SK-N-SH (cell line): ENCODE measurements at regions not wholly inside any gene's neighbourhood (a gene's known extent, or its start where the extent isn't known, plus 50 kb on each side); places are given as distances from the start of the nearest gene placed in this dataset.

Source experiments
- CTCF ChIA-PET: fragments of 300-600, 350-600 bp; formaldehyde crosslinking; extraction: SDS; loops from one replicate; lab custom pipeline; 2021; lab: Yijun Ruan, JAX
- POLR2A ChIA-PET: fragments of 350-600 bp; sonication (Branson Sonifier 250); formaldehyde crosslinking; extraction: SDS; loops from one replicate; lab custom pipeline; 2020; ENCODE audit warnings: antibody characterized with exemption, inconsistent platforms; lab: Yijun Ruan, JAX
- DNase-seq: peaks from one replicate; pipeline ENCODE4 v3.0.0; 2012
- H2AFZ ChIP-seq: fragments of 200-600 bp; sonication (generic); 2 replicates; pipeline ENCODE4 v1.8.1; 2016; ENCODE audit warnings: antibody characterized with exemption, mild to moderate bottlenecking, low read depth
- H3F3A ChIP-seq: fragments of 200-600 bp; sonication (generic); replicated peaks from 2 replicates; pipeline ENCODE3; 2016; ENCODE audit warnings: antibody characterized with exemption, mild to moderate bottlenecking; ENCODE audit not compliant: insufficient read depth
- H3K27ac ChIP-seq, 2 experiments: fragments of 200-500 bp in 1 of 2; fragments of 200-600 bp in 1 of 2; sonication (Bioruptor generic) in 1 of 2; sonication (generic), shearing (Covaris generic) in 1 of 2; 2 replicates each; pipeline versions ENCODE4 v1.5.1 to v1.6.1; 2014 to 2016; ENCODE audit warnings: low read depth in 2 of 2, inconsistent platforms in 1 of 2, low read length in 1 of 2, mild to moderate bottlenecking in 1 of 2, mixed read lengths in 1 of 2
- H3K27me3 ChIP-seq: fragments of 200-600 bp; sonication (generic), shearing (Covaris generic); 2 replicates; pipeline ENCODE4 v1.6.1; 2016; ENCODE audit warnings: mixed run types; ENCODE audit not compliant: insufficient read depth
- H3K36me3 ChIP-seq, 2 experiments: fragments of 200-500 bp in 1 of 2; fragments of 200-600 bp in 1 of 2; sonication (Bioruptor generic) in 1 of 2; sonication (generic) in 1 of 2; replicated peaks in 1 of 2; 2 replicates each; pipeline versions ENCODE3 to v1.5.1; 2014 to 2016; ENCODE audit warnings: low read length in 1 of 2, mild to moderate bottlenecking in 1 of 2; ENCODE audit not compliant: insufficient read depth in 2 of 2, control insufficient read depth in 1 of 2
- H3K4me1 ChIP-seq, 2 experiments: fragments of 200-500 bp in 1 of 2; fragments of 200-600 bp in 1 of 2; sonication (Bioruptor generic) in 1 of 2; sonication (generic), shearing (Covaris generic) in 1 of 2; 2 replicates each; pipeline versions ENCODE4 v1.5.1 to v1.6.1; 2014 to 2016; ENCODE audit warnings: low read depth in 1 of 2, low read length in 1 of 2, mixed run types in 1 of 2; ENCODE audit not compliant: insufficient read depth in 2 of 2, control insufficient read depth in 1 of 2
- H3K4me2 ChIP-seq: fragments of 200-600 bp; sonication (generic), shearing (Covaris generic); 2 replicates; pipeline ENCODE4 v1.6.1; 2017; ENCODE audit warnings: mixed run types
- H3K4me3 ChIP-seq, 2 experiments: fragments of 200-500 bp in 1 of 2; fragments of 200-600 bp in 1 of 2; sonication (Bioruptor generic) in 1 of 2; sonication (generic), shearing (Covaris generic) in 1 of 2; 2 replicates each; pipeline versions ENCODE4 v1.5.1 to v1.8.1; 2014 to 2016; ENCODE audit warnings: low read depth in 2 of 2, inconsistent platforms in 1 of 2, low read length in 1 of 2, mild to moderate bottlenecking in 1 of 2, mixed read lengths in 1 of 2, moderate library complexity in 1 of 2
- H3K79me2 ChIP-seq: fragments of 200-600 bp; sonication (generic); 2 replicates; pipeline ENCODE4 v1.8.1; 2017; ENCODE audit warnings: mild to moderate bottlenecking; ENCODE audit not compliant: insufficient read depth
- H3K9ac ChIP-seq: fragments of 200-600 bp; sonication (generic); 2 replicates; pipeline ENCODE4 v1.6.1; 2017; ENCODE audit warnings: mixed run types
- H3K9me2 ChIP-seq: fragments of 200-600 bp; sonication (generic); 2 replicates; pipeline ENCODE4 v1.6.1; 2017; ENCODE audit warnings: mixed run types
- H3K9me3 ChIP-seq: fragments of 200-600 bp; sonication (generic); 2 replicates; pipeline ENCODE4 v1.6.1; 2017; ENCODE audit warnings: mixed run types, mild to moderate bottlenecking, moderate library complexity
- H4K20me1 ChIP-seq: fragments of 200-600 bp; sonication (generic); 2 replicates; pipeline ENCODE4 v1.6.1; 2017; ENCODE audit warnings: mild to moderate bottlenecking, mixed run types; ENCODE audit not compliant: insufficient read depth
- CHD2 ChIP-seq: fragments of 150-350 bp; IDR thresholded peaks from 2 replicates; pipeline ENCODE4 v1.6.1; 2018; ENCODE audit warnings: low read length; ENCODE audit not compliant: partially characterized antibody
- EP300 ChIP-seq, 2 experiments: IDR thresholded peaks; 2 replicates each; pipeline versions ENCODE4 v1.4.0 to v1.6.1; 2012; ENCODE audit warnings: borderline replicate concordance in 1 of 2, low read depth in 1 of 2, low read length in 1 of 2
- FOXJ3 ChIP-seq: sonication (generic); formaldehyde crosslinking; IDR thresholded peaks from 2 replicates; pipeline ENCODE4 v1.5.1; 2020; ENCODE audit warnings: mild to moderate bottlenecking, missing genetic modification reagents
- FOXM1 ChIP-seq: IDR thresholded peaks from 2 replicates; pipeline ENCODE4 v1.4.0; 2012; ENCODE audit warnings: low read depth, mild to moderate bottlenecking
- JUND ChIP-seq: IDR thresholded peaks from 2 replicates; pipeline ENCODE4 v1.4.0; 2012
- MEF2A ChIP-seq: IDR thresholded peaks from 2 replicates; pipeline ENCODE4 v1.4.0; 2012; ENCODE audit warnings: low read depth, borderline replicate concordance
- NFIC ChIP-seq: IDR thresholded peaks from 2 replicates; pipeline ENCODE4 v1.4.0; 2012; ENCODE audit warnings: borderline replicate concordance
- RAD21 ChIP-seq: IDR thresholded peaks from 2 replicates; pipeline ENCODE4 v1.6.1; 2012; ENCODE audit warnings: mild to moderate bottlenecking, low read length
- RCOR1 ChIP-seq: fragments of 150-350 bp; IDR thresholded peaks from 2 replicates; pipeline ENCODE4 v1.6.1; 2017; ENCODE audit warnings: antibody characterized with exemption, low read length
- RXRA ChIP-seq: IDR thresholded peaks from 2 replicates; pipeline ENCODE4 v1.4.0; 2012; ENCODE audit warnings: low read depth, mild to moderate bottlenecking, borderline replicate concordance
- SIN3A ChIP-seq: IDR thresholded peaks from 2 replicates; pipeline ENCODE4 v1.6.1; 2012; ENCODE audit warnings: low read depth, mild to moderate bottlenecking, low read length, moderate library complexity, borderline replicate concordance
- SMC3 ChIP-seq: IDR thresholded peaks from 2 replicates; pipeline ENCODE4 v1.6.1; 2012; ENCODE audit warnings: low read depth, low read length, improper control_type of control experiment
- TCF12 ChIP-seq: IDR thresholded peaks from 2 replicates; pipeline ENCODE4 v1.4.0; 2012
- TEAD4 ChIP-seq: IDR thresholded peaks from 2 replicates; pipeline ENCODE4 v1.4.0; 2012; ENCODE audit warnings: mild to moderate bottlenecking, borderline replicate concordance; ENCODE audit not compliant: insufficient read depth
- YY1 ChIP-seq: IDR thresholded peaks from 2 replicates; pipeline ENCODE4 v1.4.0; 2012; ENCODE audit warnings: low read depth, mild to moderate bottlenecking
- WGBS: methylation state at CpG from one replicate; pipeline ENCODE4 v1.1.6; 2017; ENCODE audit warnings: low lambda C conversion rate; 5-methylcytosine and 5-hydroxymethylcytosine counted together
- TF ChIP-seq, protein P1 (sequence below): fragments of 200-600 bp; sonication (generic); IDR thresholded peaks from 2 replicates; pipeline ENCODE4 v1.6.1; 2017; ENCODE audit warnings: antibody characterized with exemption, mild to moderate bottlenecking, moderate library complexity
- TF ChIP-seq, protein P2 (sequence below): IDR thresholded peaks from 2 replicates; pipeline ENCODE4 v1.4.0; 2012; ENCODE audit warnings: low read depth, borderline replicate concordance
- TF ChIP-seq, protein P3 (sequence below): IDR thresholded peaks from 2 replicates; pipeline ENCODE4; 2012
- TF ChIP-seq, protein P4 (sequence below): fragments of 150-350 bp; IDR thresholded peaks from 2 replicates; pipeline ENCODE4 v1.6.1; 2017; ENCODE audit warnings: antibody characterized with exemption, low read length, low read depth, borderline replicate concordance

DNA sequence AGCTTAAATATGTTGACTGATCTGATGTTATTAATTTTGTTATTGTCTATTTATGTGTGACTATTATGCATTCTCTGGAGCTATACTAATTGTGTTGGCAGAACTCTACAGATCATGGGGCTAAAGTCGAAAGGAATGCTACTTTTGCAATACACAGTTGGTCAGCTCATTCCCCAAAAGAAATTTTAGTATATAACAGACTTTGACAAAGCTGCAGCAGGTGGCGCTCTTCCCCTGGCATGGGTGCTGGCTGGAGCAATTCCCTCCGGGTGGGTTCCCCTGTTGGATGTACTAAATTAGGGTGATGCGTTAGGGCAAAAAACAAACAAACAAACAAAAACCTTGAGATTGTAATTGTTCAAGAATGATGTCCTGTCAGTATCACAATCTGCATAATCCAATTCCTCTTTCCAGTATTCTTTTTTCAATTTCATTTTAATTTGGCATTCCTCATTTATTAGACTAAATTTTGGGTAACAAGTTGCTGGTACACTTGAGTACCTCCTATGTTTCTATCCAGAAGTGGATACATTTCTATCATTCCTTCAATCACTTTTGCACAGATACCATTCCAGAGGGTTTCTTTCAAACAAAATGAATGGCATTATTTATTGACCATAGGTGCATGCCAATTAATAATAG lies 322.8 kb upstream of the EDNRB start:
- CTCF ChIA-PET: interaction anchor here (0.6 to 3.4 kb wide), 58 partner anchors 9 to 1182 kb away, joined by 3 to 40 read pairs (median 4); partner anchors contain the start of gene POU4F1
- no peaks in the 10 kb centered on the region for H4K20me1 ChIP-seq
- WGBS: 10% methylated on average over 4 of the region's 4 CpGs

DNA sequence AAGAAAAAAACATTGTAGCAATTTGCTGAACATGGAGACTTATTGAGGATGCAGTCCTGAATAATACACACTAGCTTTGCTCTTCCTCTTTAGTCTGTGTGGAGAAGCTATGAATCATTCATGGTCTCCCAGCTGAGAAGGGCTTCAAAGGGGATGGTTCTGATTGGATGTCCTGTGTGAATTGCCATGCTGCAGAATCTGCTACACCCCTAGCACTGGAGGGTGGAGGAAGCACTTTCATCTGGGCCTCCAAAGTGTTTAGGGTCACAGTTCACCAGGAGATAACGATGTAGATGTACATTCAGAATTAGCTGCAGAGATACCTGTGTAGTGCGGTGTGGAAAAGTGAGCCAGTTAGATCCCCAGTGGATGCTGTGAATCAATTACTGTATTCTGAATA lies 321.1 kb upstream of the EDNRB start:
- no peaks in the 10 kb centered on the region for H3K4me1 ChIP-seq
- H3K36me3 ChIP-seq: no peaks in the 10 kb centered on the region
- CTCF ChIA-PET: interaction anchor here (0.8 to 3.4 kb wide), 8 partner anchors 11 to 739 kb away, joined by 3 to 40 read pairs (median 8); no protein-coding TSS in a partner anchor
- H3K27ac ChIP-seq: no peak overlapping the region
- TF ChIP-seq RCOR1: no peak
- TF ChIP-seq MEF2A: no peak
- TF ChIP-seq, protein P1, sequence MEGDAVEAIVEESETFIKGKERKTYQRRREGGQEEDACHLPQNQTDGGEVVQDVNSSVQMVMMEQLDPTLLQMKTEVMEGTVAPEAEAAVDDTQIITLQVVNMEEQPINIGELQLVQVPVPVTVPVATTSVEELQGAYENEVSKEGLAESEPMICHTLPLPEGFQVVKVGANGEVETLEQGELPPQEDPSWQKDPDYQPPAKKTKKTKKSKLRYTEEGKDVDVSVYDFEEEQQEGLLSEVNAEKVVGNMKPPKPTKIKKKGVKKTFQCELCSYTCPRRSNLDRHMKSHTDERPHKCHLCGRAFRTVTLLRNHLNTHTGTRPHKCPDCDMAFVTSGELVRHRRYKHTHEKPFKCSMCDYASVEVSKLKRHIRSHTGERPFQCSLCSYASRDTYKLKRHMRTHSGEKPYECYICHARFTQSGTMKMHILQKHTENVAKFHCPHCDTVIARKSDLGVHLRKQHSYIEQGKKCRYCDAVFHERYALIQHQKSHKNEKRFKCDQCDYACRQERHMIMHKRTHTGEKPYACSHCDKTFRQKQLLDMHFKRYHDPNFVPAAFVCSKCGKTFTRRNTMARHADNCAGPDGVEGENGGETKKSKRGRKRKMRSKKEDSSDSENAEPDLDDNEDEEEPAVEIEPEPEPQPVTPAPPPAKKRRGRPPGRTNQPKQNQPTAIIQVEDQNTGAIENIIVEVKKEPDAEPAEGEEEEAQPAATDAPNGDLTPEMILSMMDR: no peak
- no peak for TF ChIP-seq JUND
- no peak for TF ChIP-seq CHD2
- TF ChIP-seq NFIC: no peak
- TF ChIP-seq FOXJ3 (CRISPR knock-in tag): no peak
- no peak for TF ChIP-seq TCF12
- no peak for TF ChIP-seq TEAD4
- no peak for TF ChIP-seq RXRA
- TF ChIP-seq YY1: no peak
- TF ChIP-seq, protein P2, sequence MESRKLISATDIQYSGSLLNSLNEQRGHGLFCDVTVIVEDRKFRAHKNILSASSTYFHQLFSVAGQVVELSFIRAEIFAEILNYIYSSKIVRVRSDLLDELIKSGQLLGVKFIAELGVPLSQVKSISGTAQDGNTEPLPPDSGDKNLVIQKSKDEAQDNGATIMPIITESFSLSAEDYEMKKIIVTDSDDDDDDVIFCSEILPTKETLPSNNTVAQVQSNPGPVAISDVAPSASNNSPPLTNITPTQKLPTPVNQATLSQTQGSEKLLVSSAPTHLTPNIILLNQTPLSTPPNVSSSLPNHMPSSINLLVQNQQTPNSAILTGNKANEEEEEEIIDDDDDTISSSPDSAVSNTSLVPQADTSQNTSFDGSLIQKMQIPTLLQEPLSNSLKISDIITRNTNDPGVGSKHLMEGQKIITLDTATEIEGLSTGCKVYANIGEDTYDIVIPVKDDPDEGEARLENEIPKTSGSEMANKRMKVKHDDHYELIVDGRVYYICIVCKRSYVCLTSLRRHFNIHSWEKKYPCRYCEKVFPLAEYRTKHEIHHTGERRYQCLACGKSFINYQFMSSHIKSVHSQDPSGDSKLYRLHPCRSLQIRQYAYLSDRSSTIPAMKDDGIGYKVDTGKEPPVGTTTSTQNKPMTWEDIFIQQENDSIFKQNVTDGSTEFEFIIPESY: no peak
- no peak overlapping the region for H3K4me2 ChIP-seq
- H3K9ac ChIP-seq: no peak overlapping the region
- DNase-seq: no peak
- no peak overlapping the region for H3K4me3 ChIP-seq
- no peaks in the 10 kb centered on the region for H3F3A ChIP-seq
- WGBS: 95% methylated on average over 2 of the region's 2 CpGs
- H3K79me2 ChIP-seq: no peaks in the 10 kb centered on the region
- no peak overlapping the region for H2AFZ ChIP-seq
- H3K9me2 ChIP-seq: no peaks in the 10 kb centered on the region
- no peaks in the 10 kb centered on the region for H3K27me3 ChIP-seq
- H3K9me3 ChIP-seq: no peaks in the 10 kb centered on the region
- POLR2A ChIA-PET: no interaction called here
- H4K20me1 ChIP-seq: no peaks in the 10 kb centered on the region

More for the DNA sequence above, 322.8 kb upstream of the EDNRB start:
- Histone ChIP-seq H3K27me3 (no peaks in the 10 kb centered on the region), H3K9me2 (no peaks in the 10 kb centered on the region), H3K9ac (no peak overlapping the region), H3K27ac (no peak overlapping the region), H3K79me2 (no peaks in the 10 kb centered on the region), H3K4me1 (no peaks in the 10 kb centered on the region), H3K36me3 (no peaks in the 10 kb centered on the region), H3F3A (no peaks in the 10 kb centered on the region), H3K9me3 (no peaks in the 10 kb centered on the region)
- DNase-seq: peak; percentile 49
- TF ChIP-seq SMC3 (peak; percentile 76), FOXM1 (no peak), SIN3A (no peak), NFIC (no peak), RAD21 (peak; percentile 93), EP300 (IDR thresholded peaks at IDR 0.05; ENCODE audit: borderline replicate concordance in 1 of 2, low read depth in 1 of 2, low read length in 1 of 2) (no peak)
- TF ChIP-seq, protein P3, sequence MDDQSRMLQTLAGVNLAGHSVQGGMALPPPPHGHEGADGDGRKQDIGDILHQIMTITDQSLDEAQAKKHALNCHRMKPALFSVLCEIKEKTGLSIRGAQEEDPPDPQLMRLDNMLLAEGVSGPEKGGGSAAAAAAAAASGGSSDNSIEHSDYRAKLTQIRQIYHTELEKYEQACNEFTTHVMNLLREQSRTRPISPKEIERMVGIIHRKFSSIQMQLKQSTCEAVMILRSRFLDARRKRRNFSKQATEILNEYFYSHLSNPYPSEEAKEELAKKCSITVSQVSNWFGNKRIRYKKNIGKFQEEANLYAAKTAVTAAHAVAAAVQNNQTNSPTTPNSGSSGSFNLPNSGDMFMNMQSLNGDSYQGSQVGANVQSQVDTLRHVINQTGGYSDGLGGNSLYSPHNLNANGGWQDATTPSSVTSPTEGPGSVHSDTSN: no peak
- TF ChIP-seq, protein P4, sequence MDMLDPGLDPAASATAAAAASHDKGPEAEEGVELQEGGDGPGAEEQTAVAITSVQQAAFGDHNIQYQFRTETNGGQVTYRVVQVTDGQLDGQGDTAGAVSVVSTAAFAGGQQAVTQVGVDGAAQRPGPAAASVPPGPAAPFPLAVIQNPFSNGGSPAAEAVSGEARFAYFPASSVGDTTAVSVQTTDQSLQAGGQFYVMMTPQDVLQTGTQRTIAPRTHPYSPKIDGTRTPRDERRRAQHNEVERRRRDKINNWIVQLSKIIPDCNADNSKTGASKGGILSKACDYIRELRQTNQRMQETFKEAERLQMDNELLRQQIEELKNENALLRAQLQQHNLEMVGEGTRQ: no peak
- TF ChIP-seq, protein P1: peak; percentile 77
- TF ChIP-seq, all 33 proteins: peak for 3
- POLR2A ChIA-PET: no interaction called here
- Histone ChIP-seq H3K4me2 (no peak overlapping the region), H2AFZ (no peak overlapping the region), H3K4me3 (no peak overlapping the region)
